AG09309 (cell line): ENCODE measurements at regions not wholly inside any gene's neighbourhood (a gene's known extent, or its start where the extent isn't known, plus 50 kb on each side); places are given as distances from the start of the nearest gene placed in this dataset.
A peak's percentile ranks its signal among the peaks of the same experiment; 100 is the strongest.

ENCODE experiments used
- DNase-seq: peaks from one replicate; pipeline ENCODE4 v3.0.0-alpha.2; 2010; ENCODE audit warnings: low read depth
- H3K4me3 ChIP-seq: 2 replicates; pipeline ENCODE4 v1.5.1; 2011; ENCODE audit warnings: mild to moderate bottlenecking, low read depth, low read length, moderate library complexity; ENCODE audit not compliant: control insufficient read depth
- TF ChIP-seq, protein P1 (sequence below): IDR thresholded peaks from 2 replicates; pipeline ENCODE4 v1.5.1; 2011; ENCODE audit warnings: mild to moderate bottlenecking, low read depth, low read length, inconsistent platforms; ENCODE audit not compliant: insufficient read depth, control insufficient read depth; ENCODE audit errors: missing control alignments

DNA sequence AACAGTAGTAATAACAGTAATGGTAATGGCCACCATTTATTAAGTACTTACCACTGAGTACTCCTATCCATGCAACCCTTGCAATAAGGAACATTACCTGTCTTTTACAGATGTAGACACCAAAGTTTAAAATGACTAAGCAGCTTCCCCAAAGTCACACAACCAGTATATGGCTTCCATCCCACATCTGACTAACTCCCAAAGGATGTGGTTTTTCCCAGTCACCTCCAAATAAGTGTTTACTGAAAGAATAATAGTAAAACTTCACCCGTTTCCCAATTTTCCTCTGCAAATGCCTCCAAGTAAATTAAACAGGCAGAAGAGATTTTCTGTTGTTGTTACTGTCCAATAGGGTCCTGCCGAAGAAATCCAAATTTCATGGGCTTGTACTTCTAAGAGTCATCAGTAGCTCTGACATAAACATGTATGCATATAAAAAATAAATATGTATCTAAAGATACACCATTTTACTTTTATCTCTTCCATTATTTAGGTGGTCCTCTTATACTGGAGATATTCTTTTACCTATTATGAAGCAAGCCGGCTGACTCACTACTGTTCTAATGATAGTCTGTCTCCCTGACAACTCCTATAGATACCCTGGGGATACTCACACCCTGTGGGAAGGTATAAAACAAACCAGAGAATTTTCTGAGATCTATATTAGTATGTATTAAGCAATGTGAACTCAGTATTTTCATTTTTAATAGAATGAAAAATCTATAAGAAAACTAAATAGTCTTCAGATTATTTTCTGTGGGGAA is 77.9 kb upstream of the ID4 start:
- no peak overlapping the region for H3K4me3 ChIP-seq
- peak; percentile 72 for DNase-seq
- TF ChIP-seq, protein P1, sequence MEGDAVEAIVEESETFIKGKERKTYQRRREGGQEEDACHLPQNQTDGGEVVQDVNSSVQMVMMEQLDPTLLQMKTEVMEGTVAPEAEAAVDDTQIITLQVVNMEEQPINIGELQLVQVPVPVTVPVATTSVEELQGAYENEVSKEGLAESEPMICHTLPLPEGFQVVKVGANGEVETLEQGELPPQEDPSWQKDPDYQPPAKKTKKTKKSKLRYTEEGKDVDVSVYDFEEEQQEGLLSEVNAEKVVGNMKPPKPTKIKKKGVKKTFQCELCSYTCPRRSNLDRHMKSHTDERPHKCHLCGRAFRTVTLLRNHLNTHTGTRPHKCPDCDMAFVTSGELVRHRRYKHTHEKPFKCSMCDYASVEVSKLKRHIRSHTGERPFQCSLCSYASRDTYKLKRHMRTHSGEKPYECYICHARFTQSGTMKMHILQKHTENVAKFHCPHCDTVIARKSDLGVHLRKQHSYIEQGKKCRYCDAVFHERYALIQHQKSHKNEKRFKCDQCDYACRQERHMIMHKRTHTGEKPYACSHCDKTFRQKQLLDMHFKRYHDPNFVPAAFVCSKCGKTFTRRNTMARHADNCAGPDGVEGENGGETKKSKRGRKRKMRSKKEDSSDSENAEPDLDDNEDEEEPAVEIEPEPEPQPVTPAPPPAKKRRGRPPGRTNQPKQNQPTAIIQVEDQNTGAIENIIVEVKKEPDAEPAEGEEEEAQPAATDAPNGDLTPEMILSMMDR, result no peak

DNA sequence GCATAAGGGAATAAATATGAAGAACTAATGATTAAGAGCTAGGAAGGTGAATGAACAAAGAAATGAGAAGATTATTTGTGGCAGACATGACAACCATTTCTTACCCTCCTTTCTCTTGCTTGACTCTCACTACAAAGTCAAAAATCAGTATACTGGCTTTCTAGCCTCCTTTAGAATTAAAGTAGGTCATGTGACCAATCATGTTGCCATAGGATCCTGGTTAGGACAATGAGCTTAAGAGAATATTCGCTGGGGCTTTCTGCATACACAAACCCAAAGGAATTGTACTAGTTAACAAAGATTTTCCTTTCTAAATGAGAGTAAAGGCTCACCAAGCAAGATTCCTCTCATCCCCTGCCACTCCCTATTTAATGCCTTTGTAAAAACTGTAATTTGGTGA is 76.0 kb upstream of the ID4 start:
- TF ChIP-seq, protein P1, result no peak
- DNase-seq, result no peak
- no peak overlapping the region for H3K4me3 ChIP-seq

DNA sequence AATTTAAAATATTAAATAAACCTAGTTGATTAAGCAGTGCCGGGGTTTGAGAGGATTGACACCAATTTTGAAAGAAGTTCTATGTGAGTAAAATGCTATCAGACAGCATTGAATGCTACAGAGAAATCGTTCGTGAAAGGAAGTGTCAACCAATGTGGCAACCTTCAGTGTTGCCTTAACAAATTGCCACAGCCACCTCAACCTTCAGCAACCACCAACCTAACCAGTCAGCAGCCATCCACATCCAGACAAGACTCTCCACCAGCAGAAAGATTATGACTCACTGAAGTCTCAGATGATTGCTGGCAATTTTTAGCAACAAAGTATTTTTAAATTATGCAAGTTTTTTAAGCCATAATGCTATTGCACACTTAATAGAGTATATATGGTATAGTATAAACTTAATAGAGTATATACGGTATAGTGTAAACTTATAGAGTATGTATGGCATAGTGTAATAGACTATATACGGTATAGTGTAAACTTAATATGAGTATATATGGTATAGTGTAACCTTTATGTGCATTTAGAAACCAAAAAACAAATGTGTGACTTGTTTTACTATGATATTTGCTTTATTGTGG is 65.3 kb upstream of the ID4 start:
- no peak overlapping the region for H3K4me3 ChIP-seq
- TF ChIP-seq, protein P1, result no peak
- peak; percentile 35 for DNase-seq

DNA sequence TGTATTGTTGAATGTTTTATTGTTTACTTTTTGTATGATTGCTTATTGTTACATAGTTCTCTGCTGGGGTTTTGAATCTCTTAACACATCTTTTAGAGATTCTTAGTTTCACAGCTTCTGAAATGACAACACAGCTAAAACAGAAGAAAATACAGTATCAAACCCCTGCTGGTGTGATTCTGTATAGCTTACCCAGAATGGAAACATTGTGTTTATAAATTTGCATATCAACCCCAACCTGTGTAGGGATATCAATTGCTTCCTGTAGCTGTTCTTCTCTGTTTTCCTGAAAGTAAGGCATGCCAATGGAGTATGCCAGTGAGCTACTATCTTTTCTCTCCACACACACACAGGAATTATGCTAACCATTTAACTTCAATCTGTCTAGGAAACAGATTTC is 64.3 kb upstream of the ID4 start:
- no peak overlapping the region for H3K4me3 ChIP-seq
- TF ChIP-seq, protein P1, result no peak
- no peak for DNase-seq

DNA sequence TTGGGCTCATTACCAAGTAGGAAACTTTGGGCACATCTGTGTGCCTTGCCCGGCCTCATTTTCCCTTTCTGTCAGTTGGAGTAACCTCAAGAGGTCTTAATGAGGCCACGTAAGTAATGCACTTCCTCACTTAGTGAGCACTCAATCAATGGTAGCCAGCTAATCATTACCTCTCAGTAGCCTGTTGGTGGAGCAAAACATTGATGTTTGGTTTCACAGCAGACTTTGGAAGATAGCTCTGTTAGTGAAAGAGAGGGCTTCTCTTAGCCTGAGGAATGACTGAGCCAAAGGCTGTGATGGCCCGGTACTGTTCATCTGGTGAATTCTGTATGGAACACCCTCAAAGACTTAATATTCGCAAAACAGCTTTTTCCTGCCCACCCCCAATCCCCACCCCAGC is 55.9 kb upstream of the ID4 start:
- no peak overlapping the region for H3K4me3 ChIP-seq
- TF ChIP-seq, protein P1, result no peak
- no peak for DNase-seq

DNA sequence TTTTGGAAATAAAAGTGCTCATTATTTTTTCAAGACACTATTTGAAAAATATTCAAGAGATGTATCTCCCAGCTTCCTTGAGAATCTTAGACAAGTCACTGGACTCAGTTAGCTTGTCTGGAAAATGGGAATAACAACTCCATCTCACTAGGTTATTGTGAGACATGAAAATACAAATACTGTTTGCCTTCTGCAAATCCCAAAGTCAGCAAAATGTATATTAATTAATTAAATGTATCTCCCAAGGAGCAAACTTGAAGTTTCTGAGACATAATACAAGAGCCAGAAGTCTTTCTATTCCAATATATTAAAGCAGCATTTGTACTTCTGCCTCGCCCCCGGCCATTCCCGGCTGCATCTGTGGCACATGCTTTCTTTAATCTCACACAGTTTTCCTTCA is 54.6 kb upstream of the ID4 start:
- H3K4me3 ChIP-seq, result no peak overlapping the region
- TF ChIP-seq, protein P1, result no peak
- DNase-seq, result no peak
